ENCODE measurements at regions not wholly inside any gene's neighbourhood (a gene's known extent, or its start where the extent isn't known, plus 50 kb on each side); places are given as distances from the start of the nearest gene placed in this dataset.

DNA sequence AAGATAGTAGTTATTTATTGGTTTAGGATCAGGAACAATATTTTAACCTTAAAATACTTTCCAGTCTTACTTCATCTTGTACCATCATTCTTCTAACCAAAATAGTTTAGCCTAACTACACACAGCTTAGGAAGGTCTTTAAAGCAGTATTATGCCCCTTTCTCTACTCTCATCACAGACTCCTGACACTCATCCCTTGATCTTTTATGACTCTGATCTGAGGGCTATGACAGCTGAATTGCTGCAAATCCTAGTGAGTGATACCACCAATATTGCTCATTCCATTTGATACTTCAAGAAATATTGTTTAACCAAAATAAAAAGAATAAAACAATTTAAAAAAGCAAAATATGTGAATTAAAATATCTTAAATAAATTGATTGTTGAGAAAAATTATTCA lies 746.6 kb upstream of the ACO1 start:
- TF ChIP-seq, protein P1, sequence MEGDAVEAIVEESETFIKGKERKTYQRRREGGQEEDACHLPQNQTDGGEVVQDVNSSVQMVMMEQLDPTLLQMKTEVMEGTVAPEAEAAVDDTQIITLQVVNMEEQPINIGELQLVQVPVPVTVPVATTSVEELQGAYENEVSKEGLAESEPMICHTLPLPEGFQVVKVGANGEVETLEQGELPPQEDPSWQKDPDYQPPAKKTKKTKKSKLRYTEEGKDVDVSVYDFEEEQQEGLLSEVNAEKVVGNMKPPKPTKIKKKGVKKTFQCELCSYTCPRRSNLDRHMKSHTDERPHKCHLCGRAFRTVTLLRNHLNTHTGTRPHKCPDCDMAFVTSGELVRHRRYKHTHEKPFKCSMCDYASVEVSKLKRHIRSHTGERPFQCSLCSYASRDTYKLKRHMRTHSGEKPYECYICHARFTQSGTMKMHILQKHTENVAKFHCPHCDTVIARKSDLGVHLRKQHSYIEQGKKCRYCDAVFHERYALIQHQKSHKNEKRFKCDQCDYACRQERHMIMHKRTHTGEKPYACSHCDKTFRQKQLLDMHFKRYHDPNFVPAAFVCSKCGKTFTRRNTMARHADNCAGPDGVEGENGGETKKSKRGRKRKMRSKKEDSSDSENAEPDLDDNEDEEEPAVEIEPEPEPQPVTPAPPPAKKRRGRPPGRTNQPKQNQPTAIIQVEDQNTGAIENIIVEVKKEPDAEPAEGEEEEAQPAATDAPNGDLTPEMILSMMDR (IDR thresholded peaks at IDR 0.05; ENCODE audit: insufficient read depth, low read length), result no peak
- DNase-seq (ENCODE audit: low read depth), result no peak
- no peak overlapping the region for H3K4me3 ChIP-seq (ENCODE audit: low read depth, low read length)

DNA sequence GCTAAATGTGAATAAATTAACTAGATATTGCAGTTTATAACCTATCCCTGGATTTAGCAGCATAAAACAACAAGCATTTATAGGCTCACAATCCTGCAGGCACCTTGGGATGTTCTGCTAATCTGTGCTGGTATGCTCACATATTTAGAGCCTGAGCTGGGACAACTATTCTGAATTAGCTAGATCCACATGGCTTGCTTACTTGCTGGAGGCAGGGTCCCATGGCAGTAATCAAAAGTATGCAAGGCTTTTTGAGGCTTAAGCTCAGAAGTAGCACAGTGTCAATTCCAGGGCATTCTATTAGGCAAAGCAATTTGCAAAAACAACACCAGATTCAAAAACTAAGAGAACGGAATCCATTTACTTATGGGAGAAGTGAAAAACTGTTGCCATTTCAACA lies 745.0 kb upstream of the ACO1 start:
- TF ChIP-seq, protein P1 (IDR thresholded peaks at IDR 0.05; ENCODE audit: insufficient read depth, low read length), result no peak
- no peak for DNase-seq (ENCODE audit: low read depth)
- no peak overlapping the region for H3K4me3 ChIP-seq (ENCODE audit: low read depth, low read length)

DNA sequence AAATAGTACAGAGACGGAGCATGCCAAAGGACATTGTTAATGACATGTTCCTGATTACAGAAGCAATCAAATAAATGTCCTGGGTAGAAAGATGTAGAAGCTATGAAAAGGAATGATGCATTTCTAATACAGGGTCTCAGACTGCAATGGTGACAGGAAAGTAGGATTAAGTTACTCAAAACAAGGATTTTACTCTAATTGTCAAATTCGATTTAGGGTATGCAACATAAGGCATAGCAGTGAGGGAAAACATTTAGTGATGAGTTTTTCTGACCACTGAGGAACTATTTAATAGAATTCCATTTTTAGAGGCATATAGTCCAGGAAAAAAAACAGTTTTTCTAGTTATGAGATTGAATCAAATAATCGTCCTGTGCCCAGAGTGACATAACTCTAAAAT lies 715.1 kb upstream of the ACO1 start:
- H3K4me3 ChIP-seq (ENCODE audit: low read depth, low read length), result no peak overlapping the region
- no peak for DNase-seq (ENCODE audit: low read depth)
- TF ChIP-seq, protein P1 (IDR thresholded peaks at IDR 0.05; ENCODE audit: insufficient read depth, low read length), result no peak

DNA sequence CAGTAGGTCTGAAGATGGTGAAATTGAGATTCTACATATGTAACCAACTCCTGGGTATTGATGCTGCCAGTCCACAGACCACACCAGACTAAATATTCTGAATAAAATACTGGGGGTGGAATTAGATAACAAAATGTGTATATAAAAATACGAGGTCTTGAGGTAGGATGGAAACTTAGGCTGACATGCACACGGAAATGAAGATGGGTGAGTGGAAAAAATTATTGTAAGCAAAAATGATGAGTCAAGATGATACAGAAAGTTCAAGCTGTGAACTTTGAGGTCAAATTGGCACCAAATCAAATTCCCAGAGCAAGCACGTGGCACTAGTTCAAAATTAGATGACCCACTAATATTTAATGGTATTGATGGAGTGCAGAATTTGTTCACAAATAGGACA lies 713.4 kb upstream of the ACO1 start:
- TF ChIP-seq, protein P1 (IDR thresholded peaks at IDR 0.05; ENCODE audit: insufficient read depth, low read length), result no peak
- H3K4me3 ChIP-seq (ENCODE audit: low read depth, low read length), result no peak overlapping the region
- DNase-seq (ENCODE audit: low read depth), result no peak

DNA sequence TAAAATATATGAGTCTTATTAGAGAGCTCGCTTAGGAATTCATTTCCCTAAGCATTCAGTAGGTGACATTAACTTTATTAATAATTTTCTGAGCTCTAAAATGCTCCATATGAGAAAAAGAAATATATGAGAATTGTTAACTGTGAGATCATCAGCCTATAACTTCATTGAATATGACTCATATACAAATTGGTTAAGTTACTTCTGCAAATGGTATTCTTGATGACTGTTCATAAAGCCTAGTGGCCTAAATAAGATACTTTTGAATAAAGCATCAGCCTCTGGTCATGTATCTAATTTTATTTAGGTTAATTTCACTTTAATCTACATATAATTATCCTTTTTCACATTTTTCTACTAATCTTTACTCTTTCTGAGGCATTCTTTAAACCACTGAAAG lies 710.2 kb upstream of the ACO1 start:
- H3K4me3 ChIP-seq (ENCODE audit: low read depth, low read length), result no peak overlapping the region
- TF ChIP-seq, protein P1 (IDR thresholded peaks at IDR 0.05; ENCODE audit: insufficient read depth, low read length), result no peak
- no peak for DNase-seq (ENCODE audit: low read depth)

DNA sequence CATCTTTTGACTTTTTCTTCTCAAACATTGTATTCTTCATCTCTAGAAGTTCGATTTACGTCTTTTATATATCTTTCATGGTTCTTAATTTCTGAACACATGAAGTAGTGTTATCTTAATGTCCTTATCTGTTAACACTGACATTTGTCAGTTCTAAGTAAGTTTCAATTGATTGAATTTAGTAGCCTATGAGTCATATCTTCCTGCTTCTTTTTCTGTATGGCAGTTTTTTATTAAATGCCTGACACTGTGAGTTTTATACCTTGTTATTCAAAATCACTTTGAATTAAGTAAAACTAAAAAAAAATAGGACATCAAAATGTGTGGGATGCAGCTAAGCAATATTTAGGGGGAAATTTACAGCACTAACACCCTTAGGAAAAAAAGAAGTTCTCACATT lies 707.0 kb upstream of the ACO1 start:
- DNase-seq (ENCODE audit: low read depth), result no peak
- H3K4me3 ChIP-seq (ENCODE audit: low read depth, low read length), result no peak overlapping the region
- TF ChIP-seq, protein P1 (IDR thresholded peaks at IDR 0.05; ENCODE audit: insufficient read depth, low read length), result no peak

DNA sequence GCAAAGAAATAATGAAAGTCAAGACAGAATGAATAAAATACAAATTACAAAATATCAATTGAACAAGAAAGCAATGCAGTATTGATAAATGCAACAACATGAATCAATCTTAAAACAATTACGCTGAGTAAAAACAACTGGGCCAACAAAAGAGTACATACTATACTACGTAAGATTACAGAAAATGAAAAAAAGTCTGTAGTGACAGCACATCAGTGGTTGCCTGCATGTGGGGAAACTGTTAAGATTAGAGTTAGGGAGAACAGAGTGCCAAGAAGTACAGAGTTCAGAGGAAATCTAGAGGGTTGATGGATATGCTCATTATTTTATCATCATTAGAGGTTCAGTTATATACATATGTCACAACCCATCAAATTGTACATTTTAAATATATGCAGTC lies 706.6 kb upstream of the ACO1 start:
- no peak for DNase-seq (ENCODE audit: low read depth)
- TF ChIP-seq, protein P1 (IDR thresholded peaks at IDR 0.05; ENCODE audit: insufficient read depth, low read length), result no peak

More for the DNA sequence above, 706.6 kb upstream of the ACO1 start:
- no peak overlapping the region for H3K4me3 ChIP-seq (ENCODE audit: low read depth, low read length)
